PC-3 (cell line): ENCODE measurements at regions not wholly inside any gene's neighbourhood (a gene's known extent, or its start where the extent isn't known, plus 50 kb on each side); places are given as distances from the start of the nearest gene placed in this dataset.

Source experiments
- ATAC-seq: fragments of 200-7000 bp; cut with Tn5 transposase; 2 replicates; pipeline ENCODE4 v1.9.1; 2020; ENCODE audit warnings: mild to moderate bottlenecking, moderate library complexity
- BruUV-seq: library from RNA; stranded (reverse); fragments of 400-500 nt; replicated peaks from 2 replicates; lab custom pipeline; 2021; lab: Mats Ljungman, UMichigan
- CTCF ChIA-PET: fragments of 300-600 bp; sonication (Branson Sonifier 250); formaldehyde crosslinking; loops from one replicate; lab custom pipeline; 2022; ENCODE audit warnings: antibody characterized with exemption; lab: Charles Lee
- POLR2A ChIA-PET: fragments of 300-600 bp; sonication (Branson Sonifier 250); formaldehyde crosslinking; loops from one replicate; lab custom pipeline; 2022; ENCODE audit warnings: antibody characterized with exemption; ENCODE audit not compliant: unreplicated experiment; lab: Charles Lee
- DNase-seq: peaks from one replicate; pipeline ENCODE4 v3.0.0-alpha.2; 2015
- H2AFZ ChIP-seq: fragments of 300-600 bp; sonication (generic); 2 replicates; pipeline ENCODE4 v1.6.0; 2016; ENCODE audit warnings: antibody characterized with exemption, low read length
- H3F3A ChIP-seq: fragments of 300-600 bp; sonication (generic); one replicate; pipeline ENCODE4 v1.6.0; 2017; ENCODE audit warnings: antibody characterized with exemption, low read length, control low read depth, mild to moderate bottlenecking; ENCODE audit not compliant: unreplicated experiment
- H3K27ac ChIP-seq: fragments of 300-600 bp; sonication (generic); 2 replicates; pipeline ENCODE4 v1.5.1; 2016; ENCODE audit warnings: mild to moderate bottlenecking, low read length
- H3K27me3 ChIP-seq: fragments of 300-600 bp; sonication (generic); 2 replicates; pipeline ENCODE4 v1.6.1; 2016; ENCODE audit warnings: low read length, mixed read lengths
- H3K36me3 ChIP-seq: fragments of 300-600 bp; sonication (generic); 2 replicates; pipeline ENCODE4 v1.6.1; 2016; ENCODE audit warnings: low read depth, mixed run types, low read length, mixed read lengths
- H3K4me1 ChIP-seq: fragments of 300-600 bp; sonication (generic); 2 replicates; pipeline ENCODE4 v1.5.1; 2016; ENCODE audit warnings: low read length; ENCODE audit not compliant: insufficient read depth
- H3K4me2 ChIP-seq: fragments of 300-600 bp; sonication (generic); 2 replicates; pipeline ENCODE4 v1.6.0; 2016; ENCODE audit warnings: low read length
- H3K4me3 ChIP-seq: fragments of 300-600 bp; sonication (generic); 2 replicates; pipeline ENCODE4 v1.5.1; 2016; ENCODE audit warnings: mild to moderate bottlenecking, low read length, mixed read lengths
- H3K79me2 ChIP-seq: fragments of 300-600 bp; sonication (generic); 2 replicates; pipeline ENCODE4 v1.6.1; 2017; ENCODE audit warnings: low read length, mixed read lengths
- H3K9ac ChIP-seq: fragments of 300-600 bp; sonication (generic); 2 replicates; pipeline ENCODE4 v1.6.0; 2016; ENCODE audit warnings: mild to moderate bottlenecking, low read length
- H3K9me2 ChIP-seq: fragments of 300-600 bp; sonication (generic); replicated peaks from 2 replicates; pipeline ENCODE4 v1.6.1; 2016; ENCODE audit warnings: mixed run types, low read length, mixed read lengths
- H3K9me3 ChIP-seq: fragments of 300-600 bp; sonication (generic); 2 replicates; pipeline ENCODE4 v1.6.1; 2016; ENCODE audit warnings: low read length, mixed read lengths
- H4K20me1 ChIP-seq: fragments of 300-600 bp; sonication (generic); 2 replicates; pipeline ENCODE4 v1.6.1; 2016; ENCODE audit warnings: low read length, mixed read lengths
- CTCF ChIP-seq: fragments of 300-600 bp; sonication (generic); conservative IDR thresholded peaks from 2 replicates; pipeline ENCODE4 v1.5.1; 2017; ENCODE audit warnings: antibody characterized with exemption, low read depth, mild to moderate bottlenecking, low read length
- EZH2 ChIP-seq: fragments of 300-600 bp; sonication (generic); IDR thresholded peaks from one replicate; pipeline ENCODE4 v1.6.1; 2017; ENCODE audit warnings: antibody characterized with exemption, mild to moderate bottlenecking, low read length; ENCODE audit not compliant: unreplicated experiment
- EZH2phosphoT487 ChIP-seq: fragments of 300-600 bp; sonication (generic); IDR thresholded peaks from 2 replicates; pipeline ENCODE4 v1.6.1; 2018; ENCODE audit warnings: mild to moderate bottlenecking, antibody characterized with exemption, low read length, borderline replicate concordance
- intact Hi-C: fragments of 100-400 bp; cut with micrococcal nuclease; formaldehyde crosslinking; loops from 2 replicates; pipeline ENCODE4 v1.9.0; 2023

DNA sequence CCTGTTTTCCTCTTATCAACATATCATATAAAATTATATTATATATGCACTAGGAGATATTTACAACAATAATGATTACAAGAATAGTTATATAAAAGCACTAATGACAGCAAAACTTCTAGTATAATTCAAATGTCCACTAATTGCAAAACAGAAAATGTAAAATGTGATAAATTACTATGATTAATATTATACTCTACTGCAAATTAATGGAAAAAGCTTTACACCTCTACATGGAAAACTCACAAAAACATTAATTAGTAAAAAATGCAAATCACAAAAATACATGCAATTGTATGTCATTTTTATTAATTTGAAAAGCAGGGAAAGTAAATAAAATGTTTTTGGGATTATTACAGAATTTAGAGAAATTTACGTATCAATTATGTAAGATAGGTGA, 681.0 kb upstream of the PCDH20 start:
- intact Hi-C loops, result no loop called here
- Histone ChIP-seq H3K79me2 (no peaks in the 10 kb centered on the region), H3K4me3 (no peak overlapping the region), H3K4me2 (no peak overlapping the region), H3K27me3 (no peaks in the 10 kb centered on the region), H3K4me1 (no peaks in the 10 kb centered on the region), H4K20me1 (no peaks in the 10 kb centered on the region), H3K9me3 (no peaks in the 10 kb centered on the region), H2AFZ (no peak overlapping the region), H3K36me3 (no peaks in the 10 kb centered on the region), H3K27ac (no peak overlapping the region), H3F3A (no peaks in the 10 kb centered on the region), H3K9me2 (no peaks in the 10 kb centered on the region), H3K9ac (no peak overlapping the region)
- ChIA-PET POLR2A (no interaction called here), CTCF (no interaction called here)
- TF ChIP-seq EZH2phosphoT487 (no peak), CTCF (no peak), EZH2 (no peak)
- DNase-seq (no peak), ATAC-seq (no peak)
- no TSS peak for BruUV-seq

GRCh38 chr13:62094932-62095331, 679.3 kb upstream of the PCDH20 start:
- Histone ChIP-seq H3K9ac (no peak overlapping the region), H3K27me3 (no peaks in the 10 kb centered on the region), H3K27ac (no peak overlapping the region), H3F3A (no peaks in the 10 kb centered on the region), H3K4me2 (no peak overlapping the region), H2AFZ (no peak overlapping the region), H3K9me3 (no peaks in the 10 kb centered on the region), H3K9me2 (no peaks in the 10 kb centered on the region), H3K36me3 (no peaks in the 10 kb centered on the region), H3K79me2 (no peaks in the 10 kb centered on the region), H3K4me1 (no peaks in the 10 kb centered on the region), H4K20me1 (no peaks in the 10 kb centered on the region), H3K4me3 (no peak overlapping the region)
- ChIA-PET CTCF (no interaction called here), POLR2A (no interaction called here)
- ATAC-seq (no peak), DNase-seq (no peak)
- no peak for TF ChIP-seq CTCF
- no peak for TF ChIP-seq EZH2phosphoT487
- no peak for TF ChIP-seq EZH2
- intact Hi-C loops, result no loop called here
- no TSS peak for BruUV-seq

- Histone ChIP-seq H3K4me1 (no peaks in the 10 kb centered on the region), H3K27me3 (no peaks in the 10 kb centered on the region), H3K9me2 (no peaks in the 10 kb centered on the region), H3K9ac (no peak overlapping the region), H4K20me1 (no peaks in the 10 kb centered on the region), H3K27ac (no peak overlapping the region), H3K4me2 (no peak overlapping the region), H3K9me3 (no peaks in the 10 kb centered on the region), H3K36me3 (no peaks in the 10 kb centered on the region), H3K79me2 (no peaks in the 10 kb centered on the region), H2AFZ (no peak overlapping the region), H3F3A (no peaks in the 10 kb centered on the region), H3K4me3 (no peak overlapping the region)
- ATAC-seq, result no peak
- no peak for DNase-seq
- POLR2A ChIA-PET, result no interaction called here
- CTCF ChIA-PET, result no interaction called here
- TF ChIP-seq CTCF (no peak), EZH2 (no peak), EZH2phosphoT487 (no peak)
- intact Hi-C loops, result no loop called here
- no TSS peak for BruUV-seq
These were observed 678.5 kb upstream of the PCDH20 start for GRCh38 chr13:62093984-62094780.
